GM21717 (cell line): ENCODE measurements at regions not wholly inside any gene's neighbourhood (a gene's known extent, or its start where the extent isn't known, plus 50 kb on each side); places are given as distances from the start of the nearest gene placed in this dataset.
"Not testable (repeated sequence)": the region's sequence is repeated elsewhere in the genome, so short reads cannot be mapped to it uniquely, and the experiment has no call there.

Source experiments
- ATAC-seq: cut with Tn5 transposase; IDR thresholded peaks from one replicate; pipeline ENCODE4 v1.9.1; 2021; ENCODE audit warnings: mild to moderate bottlenecking, moderate library complexity; ENCODE audit not compliant: unreplicated experiment

DNA sequence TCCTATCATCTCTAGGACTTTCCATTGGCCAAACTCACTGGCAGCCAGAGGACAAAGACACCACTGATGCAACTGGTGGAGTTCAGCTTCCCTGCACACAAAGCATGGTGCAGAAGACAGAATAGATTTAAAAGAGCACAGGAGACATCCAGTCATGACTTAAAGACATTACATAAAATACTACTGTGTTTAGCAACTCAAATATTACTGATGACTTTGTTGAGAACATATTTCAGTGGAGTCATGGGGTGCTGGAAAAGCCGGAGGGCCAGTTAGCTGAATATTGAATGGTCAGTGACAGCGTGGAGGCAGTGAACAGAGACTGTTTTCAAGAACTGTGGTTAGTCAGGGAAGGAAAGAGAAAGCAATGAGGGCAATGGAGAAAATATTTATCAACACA is 296.3 kb upstream of the NRP1 start:
- ATAC-seq: no peak

GRCh38 chr10:33627611-33628010 is 293.1 kb upstream of the NRP1 start:
- ATAC-seq: no peak

GRCh38 chr10:33626798-33627466 is 292.5 kb upstream of the NRP1 start:
- ATAC-seq: no peak

GRCh38 chr10:33623669-33624068 is 289.2 kb upstream of the NRP1 start:
- ATAC-seq: no peak

DNA sequence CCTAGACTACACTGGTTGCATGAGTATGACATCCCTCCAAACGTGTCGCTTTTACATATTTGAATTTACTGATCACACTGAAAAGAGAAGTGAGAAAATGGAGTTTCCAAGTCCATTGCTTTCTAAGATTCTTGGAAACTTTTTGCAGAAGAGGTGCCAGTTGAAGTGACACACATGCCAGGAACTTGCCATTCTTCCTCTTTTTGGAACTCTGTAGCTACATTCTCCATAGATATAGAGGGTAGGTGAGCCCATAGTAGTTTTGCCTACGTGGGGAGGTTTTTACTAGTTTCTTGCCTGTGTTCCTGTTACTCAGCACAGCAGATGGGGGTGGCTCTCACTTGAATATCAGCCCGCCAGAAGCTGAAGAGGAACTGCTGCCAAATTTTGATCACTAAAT is 286.6 kb upstream of the NRP1 start:
- no peak for ATAC-seq

- ATAC-seq: no peak
Observed at GRCh38 chr10:33618196-33618595, 283.7 kb upstream of the NRP1 start.

- ATAC-seq: no peak
Observed at GRCh38 chr10:33617381-33618080, 283.1 kb upstream of the NRP1 start.

DNA sequence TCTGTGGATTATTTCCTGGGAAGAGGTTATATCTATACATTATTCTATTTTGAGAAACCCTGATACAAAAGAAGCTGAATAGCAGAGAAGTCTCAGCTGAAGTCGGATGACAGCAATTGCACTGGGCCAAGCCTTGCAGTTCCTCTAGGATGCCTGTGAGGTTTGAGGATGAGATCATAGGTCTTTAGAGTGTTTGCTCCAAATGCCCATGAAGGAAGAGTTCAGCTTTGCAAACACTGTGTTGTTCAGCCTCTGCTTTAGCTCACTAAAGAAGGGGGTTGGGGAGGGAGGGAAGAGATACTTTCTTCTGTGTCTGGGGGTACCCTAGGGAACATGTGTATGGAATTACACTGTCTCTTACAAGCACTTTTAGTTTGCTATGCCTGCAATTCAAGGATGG is 282.5 kb upstream of the NRP1 start:
- ATAC-seq: no peak

- ATAC-seq: no peak
Observed at GRCh38 chr10:33612551-33612950, 278.1 kb upstream of the NRP1 start.

DNA sequence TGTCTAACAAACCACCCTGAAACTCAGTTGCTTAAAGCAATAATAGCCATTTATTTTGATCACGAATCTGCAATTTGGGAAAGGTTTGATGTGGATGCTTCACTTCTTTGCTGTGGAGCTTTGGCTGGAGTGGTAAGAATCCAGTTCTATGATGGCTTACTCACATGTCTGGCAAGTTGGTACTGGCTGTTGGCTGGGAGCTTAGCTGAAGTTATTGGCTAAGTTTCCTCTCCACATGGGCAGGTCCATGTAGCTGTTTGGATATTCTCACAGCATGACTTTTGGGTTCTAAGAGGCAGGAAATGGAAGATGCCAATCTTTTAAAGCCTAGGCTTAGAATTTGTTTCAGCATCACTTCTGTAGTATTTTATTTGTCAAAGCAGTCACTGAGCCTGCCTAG is 277.6 kb upstream of the NRP1 start:
- no peak for ATAC-seq

- no peak for ATAC-seq
Observed at GRCh38 chr10:33611423-33611822, 277.0 kb upstream of the NRP1 start.

DNA sequence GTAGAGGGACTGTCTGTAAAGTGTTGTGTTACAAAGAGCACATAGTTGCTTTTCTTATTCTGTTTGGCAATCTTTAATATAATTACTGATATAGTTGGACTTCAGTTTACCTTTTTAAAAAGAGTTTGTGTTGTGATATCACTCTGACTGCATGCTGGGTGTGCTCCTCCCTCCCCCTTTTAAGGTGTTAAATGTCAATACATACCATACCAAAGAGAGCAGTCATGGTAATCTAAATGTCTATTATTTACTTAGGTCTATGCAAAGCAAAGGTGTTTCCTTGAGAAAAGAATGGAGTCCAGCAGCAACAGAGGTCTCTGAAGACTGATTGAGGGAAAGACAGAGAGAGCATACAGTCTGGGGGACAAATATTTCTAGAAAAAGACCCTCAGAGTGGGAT is 275.1 kb upstream of the NRP1 start:
- ATAC-seq: no peak

GRCh38 chr10:33602278-33602677 is 267.8 kb upstream of the NRP1 start:
- ATAC-seq: no peak

DNA sequence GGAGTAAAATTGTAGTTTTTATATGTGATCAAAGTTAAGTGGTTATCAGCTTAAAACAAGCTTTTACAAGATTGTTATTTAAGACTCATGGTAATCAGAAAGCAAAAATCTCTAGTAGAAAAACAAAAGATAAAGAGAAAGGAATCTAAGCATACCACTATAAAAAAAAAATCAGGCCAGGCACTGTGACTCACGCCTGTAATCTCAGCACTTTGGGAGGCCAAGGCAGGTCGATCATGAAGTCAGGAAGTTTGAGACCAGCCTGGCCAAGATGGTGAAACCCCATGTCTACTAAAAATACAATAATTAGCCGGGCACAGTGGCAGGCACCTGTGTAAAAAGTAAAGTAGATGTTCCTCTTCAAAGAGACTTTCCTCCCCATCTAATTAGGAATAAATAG is 265.9 kb upstream of the NRP1 start:
- no peak for ATAC-seq

DNA sequence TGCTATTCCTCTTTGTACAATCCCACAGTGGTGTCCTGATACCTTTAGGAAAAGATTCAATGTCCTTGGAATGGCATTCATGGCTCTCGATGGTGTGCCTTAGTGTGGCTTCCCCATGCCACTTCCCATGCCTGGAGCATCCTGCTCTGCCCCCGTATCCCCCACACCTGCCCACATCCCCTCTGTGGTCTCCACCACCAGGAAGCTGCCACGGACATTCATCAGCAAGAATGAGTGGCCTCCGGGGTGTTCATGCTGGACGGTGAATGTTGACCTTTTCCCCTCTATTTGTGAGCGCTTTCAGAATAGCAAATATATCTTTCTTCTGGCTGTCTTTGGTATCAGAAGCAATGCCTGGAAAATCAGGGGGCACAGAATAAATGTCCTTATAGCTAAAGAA is 262.0 kb upstream of the NRP1 start:
- ATAC-seq: no peak

DNA sequence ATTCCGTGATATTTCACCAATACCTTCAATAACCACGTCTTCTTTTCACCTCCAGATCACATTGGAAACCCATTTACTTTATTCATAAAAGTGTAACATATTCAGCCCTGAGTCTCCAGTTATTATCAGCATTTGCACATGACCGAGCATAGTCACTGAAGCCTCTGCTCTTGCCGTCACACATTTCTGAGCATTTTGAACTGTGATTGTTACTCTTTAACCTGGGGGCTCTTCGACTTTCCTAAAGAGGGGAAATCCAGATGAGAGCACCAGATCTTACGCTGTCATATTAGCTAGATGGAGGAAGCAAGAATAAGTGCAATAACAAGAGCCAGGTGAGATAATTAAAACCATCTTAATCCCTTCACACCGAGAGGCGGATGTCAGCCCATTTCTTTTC is 260.0 kb upstream of the NRP1 start:
- ATAC-seq: no peak

DNA sequence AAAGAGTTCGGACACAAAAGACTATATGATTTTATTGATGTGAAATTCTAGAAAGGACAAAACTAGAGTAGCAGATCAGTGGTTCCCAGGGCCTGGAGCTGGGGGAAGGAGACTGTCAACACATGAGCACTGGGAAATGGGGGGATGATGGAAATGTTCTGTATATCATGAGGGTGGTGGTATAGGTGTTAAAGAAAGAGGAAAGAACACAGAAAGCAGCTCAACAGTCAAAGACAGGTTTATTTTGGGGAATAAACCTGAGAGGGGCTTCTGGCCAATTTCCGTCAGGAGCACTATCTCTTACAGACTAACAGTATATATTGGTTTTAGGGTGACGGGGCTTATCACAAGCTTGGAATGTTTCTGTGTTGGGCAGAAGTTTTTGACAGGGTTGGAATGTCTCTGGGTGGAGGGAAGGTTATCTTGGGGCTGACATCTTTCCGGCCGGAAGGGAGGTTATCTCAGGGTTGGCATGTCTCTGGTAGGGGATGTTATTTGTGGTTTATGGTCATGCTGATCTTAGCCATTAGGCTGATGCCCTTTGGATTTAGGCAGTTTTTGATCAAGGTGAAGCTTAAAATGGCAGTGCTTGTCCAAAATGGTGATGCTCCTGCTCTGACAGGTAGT is 254.6 kb upstream of the NRP1 start:
- ATAC-seq: no peak

DNA sequence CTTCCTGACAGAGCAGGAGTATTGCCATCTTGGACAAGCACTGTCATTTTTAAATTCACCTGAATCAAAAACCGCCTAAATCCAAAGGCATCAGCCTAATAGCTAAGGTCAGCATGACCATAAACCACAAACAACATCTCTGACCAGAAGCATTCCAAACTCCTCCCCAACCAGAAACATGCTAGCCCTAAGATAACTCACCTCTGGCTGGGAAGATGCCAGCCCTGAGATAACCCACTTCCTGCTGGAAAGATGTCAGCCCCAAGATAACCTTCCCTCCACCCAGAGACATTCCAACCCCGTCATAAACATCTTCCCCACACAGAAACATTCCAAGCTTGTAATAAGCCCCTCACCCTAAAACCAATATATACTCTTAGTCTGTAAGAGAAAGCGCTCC is 250.1 kb upstream of the NRP1 start:
- not testable (repeated sequence) for ATAC-seq

DNA sequence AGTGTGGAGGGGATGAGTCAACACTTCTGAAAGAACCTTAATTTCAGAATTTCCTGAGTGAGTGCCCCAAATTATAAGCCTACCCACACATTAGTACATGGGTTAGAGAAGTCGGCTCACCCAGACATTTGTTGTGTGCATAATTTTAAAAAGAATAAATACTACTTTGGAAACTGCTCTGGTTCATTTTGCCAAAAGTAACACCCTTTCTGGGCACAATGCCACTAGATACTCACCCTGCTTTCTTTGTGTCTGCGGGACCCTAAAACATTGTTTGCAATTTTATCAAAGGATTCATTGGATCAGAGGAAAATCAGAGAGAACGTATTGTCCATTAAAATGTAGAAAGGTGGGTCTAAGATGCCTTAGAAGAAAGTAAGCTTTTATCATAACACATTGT is 245.5 kb upstream of the NRP1 start:
- no peak for ATAC-seq

DNA sequence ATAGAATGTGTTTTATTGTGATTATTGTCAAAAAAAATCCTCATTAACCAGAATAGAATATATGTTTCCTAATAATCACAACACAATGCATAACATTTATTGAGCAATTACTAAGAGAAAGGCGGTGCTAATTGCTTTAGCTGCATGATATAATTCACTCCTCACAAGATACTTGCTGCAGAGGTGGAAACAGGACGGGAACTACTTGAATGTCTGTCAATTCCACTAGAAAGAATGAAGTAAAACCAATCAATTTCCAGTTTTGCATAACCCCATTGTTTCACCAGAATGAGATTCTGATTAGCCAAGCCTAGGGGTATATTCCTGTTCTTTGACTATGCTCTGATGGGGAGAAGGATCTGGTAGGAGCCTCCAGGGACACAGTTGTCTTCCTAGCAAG is 239.1 kb upstream of the NRP1 start:
- no peak for ATAC-seq

DNA sequence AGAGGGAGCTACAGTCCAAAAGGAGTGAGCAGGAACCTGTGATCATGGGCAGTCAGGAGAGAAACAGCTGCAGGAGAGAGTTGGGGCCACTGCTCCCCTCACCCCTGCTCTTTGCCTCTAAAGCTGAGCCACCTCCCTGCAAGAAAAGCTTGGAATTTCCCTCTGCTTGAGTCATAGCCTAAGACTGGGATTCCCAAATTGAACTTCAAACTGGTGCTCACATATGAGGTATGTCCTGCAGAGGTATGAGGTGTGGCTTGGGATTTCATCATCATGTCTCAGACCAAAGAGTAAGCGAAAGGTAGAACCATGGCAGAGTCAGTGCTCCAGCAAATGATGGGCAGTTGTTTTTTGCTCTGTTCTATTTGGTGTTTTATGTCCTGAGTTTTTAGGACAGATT is 237.1 kb upstream of the NRP1 start:
- ATAC-seq: no peak

GRCh38 chr10:33570495-33570894 is 236.0 kb upstream of the NRP1 start:
- ATAC-seq: no peak
